ENCODE measurements at regions not wholly inside any gene's neighbourhood (a gene's known extent, or its start where the extent isn't known, plus 50 kb on each side); places are given as distances from the start of the nearest gene placed in this dataset.

DNA sequence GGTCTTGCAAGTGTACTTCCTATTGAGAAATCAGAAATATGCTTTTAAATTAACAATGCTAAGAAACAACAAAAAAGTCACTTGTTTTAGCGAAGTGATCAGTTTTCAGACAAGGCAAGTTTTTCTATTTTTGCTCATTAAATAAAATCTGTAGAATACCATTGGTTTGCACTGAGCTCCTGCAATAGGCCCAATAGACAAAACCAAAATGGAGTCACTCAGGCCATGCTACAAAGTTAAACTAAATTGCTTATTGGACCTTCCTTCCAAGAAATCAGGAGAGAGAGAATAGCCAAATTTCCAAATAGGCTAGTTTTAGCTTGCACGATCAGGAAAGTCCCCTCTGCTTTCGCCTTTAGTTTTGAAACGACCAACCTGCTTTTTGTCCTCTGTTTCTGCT, 73.4 kb upstream of the SLC13A1 start (continued):
- TF ChIP-seq, protein P1, sequence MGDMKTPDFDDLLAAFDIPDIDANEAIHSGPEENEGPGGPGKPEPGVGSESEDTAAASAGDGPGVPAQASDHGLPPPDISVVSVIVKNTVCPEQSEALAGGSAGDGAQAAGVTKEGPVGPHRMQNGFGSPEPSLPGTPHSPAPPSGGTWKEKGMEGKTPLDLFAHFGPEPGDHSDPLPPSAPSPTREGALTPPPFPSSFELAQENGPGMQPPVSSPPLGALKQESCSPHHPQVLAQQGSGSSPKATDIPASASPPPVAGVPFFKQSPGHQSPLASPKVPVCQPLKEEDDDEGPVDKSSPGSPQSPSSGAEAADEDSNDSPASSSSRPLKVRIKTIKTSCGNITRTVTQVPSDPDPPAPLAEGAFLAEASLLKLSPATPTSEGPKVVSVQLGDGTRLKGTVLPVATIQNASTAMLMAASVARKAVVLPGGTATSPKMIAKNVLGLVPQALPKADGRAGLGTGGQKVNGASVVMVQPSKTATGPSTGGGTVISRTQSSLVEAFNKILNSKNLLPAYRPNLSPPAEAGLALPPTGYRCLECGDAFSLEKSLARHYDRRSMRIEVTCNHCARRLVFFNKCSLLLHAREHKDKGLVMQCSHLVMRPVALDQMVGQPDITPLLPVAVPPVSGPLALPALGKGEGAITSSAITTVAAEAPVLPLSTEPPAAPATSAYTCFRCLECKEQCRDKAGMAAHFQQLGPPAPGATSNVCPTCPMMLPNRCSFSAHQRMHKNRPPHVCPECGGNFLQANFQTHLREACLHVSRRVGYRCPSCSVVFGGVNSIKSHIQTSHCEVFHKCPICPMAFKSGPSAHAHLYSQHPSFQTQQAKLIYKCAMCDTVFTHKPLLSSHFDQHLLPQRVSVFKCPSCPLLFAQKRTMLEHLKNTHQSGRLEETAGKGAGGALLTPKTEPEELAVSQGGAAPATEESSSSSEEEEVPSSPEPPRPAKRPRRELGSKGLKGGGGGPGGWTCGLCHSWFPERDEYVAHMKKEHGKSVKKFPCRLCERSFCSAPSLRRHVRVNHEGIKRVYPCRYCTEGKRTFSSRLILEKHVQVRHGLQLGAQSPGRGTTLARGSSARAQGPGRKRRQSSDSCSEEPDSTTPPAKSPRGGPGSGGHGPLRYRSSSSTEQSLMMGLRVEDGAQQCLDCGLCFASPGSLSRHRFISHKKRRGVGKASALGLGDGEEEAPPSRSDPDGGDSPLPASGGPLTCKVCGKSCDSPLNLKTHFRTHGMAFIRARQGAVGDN (IDR thresholded peaks at IDR 0.05) = peak; percentile 68
- TF ChIP-seq GABPA (IDR thresholded peaks at IDR 0.05; ENCODE audit: low read depth) (no peak), CHD2 (IDR thresholded peaks at IDR 0.05; ENCODE audit: borderline replicate concordance, low read depth, low read length) (no peak), WRNIP1 (IDR thresholded peaks at IDR 0.05; ENCODE audit: borderline replicate concordance, low read depth, low read length) (no peak), NFYB (IDR thresholded peaks at IDR 0.05; ENCODE audit: insufficient read depth, low read depth, low read length) (no peak), RAD51 (IDR thresholded peaks at IDR 0.05) (no peak)
- TF ChIP-seq, protein P2, sequence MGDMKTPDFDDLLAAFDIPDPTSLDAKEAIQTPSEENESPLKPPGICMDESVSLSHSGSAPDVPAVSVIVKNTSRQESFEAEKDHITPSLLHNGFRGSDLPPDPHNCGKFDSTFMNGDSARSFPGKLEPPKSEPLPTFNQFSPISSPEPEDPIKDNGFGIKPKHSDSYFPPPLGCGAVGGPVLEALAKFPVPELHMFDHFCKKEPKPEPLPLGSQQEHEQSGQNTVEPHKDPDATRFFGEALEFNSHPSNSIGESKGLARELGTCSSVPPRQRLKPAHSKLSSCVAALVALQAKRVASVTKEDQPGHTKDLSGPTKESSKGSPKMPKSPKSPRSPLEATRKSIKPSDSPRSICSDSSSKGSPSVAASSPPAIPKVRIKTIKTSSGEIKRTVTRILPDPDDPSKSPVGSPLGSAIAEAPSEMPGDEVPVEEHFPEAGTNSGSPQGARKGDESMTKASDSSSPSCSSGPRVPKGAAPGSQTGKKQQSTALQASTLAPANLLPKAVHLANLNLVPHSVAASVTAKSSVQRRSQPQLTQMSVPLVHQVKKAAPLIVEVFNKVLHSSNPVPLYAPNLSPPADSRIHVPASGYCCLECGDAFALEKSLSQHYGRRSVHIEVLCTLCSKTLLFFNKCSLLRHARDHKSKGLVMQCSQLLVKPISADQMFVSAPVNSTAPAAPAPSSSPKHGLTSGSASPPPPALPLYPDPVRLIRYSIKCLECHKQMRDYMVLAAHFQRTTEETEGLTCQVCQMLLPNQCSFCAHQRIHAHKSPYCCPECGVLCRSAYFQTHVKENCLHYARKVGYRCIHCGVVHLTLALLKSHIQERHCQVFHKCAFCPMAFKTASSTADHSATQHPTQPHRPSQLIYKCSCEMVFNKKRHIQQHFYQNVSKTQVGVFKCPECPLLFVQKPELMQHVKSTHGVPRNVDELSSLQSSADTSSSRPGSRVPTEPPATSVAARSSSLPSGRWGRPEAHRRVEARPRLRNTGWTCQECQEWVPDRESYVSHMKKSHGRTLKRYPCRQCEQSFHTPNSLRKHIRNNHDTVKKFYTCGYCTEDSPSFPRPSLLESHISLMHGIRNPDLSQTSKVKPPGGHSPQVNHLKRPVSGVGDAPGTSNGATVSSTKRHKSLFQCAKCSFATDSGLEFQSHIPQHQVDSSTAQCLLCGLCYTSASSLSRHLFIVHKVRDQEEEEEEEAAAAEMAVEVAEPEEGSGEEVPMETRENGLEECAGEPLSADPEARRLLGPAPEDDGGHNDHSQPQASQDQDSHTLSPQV (IDR thresholded peaks at IDR 0.05) = peak; percentile 91; the same call in 1 of the 2 replicates
- TF ChIP-seq, protein P3, sequence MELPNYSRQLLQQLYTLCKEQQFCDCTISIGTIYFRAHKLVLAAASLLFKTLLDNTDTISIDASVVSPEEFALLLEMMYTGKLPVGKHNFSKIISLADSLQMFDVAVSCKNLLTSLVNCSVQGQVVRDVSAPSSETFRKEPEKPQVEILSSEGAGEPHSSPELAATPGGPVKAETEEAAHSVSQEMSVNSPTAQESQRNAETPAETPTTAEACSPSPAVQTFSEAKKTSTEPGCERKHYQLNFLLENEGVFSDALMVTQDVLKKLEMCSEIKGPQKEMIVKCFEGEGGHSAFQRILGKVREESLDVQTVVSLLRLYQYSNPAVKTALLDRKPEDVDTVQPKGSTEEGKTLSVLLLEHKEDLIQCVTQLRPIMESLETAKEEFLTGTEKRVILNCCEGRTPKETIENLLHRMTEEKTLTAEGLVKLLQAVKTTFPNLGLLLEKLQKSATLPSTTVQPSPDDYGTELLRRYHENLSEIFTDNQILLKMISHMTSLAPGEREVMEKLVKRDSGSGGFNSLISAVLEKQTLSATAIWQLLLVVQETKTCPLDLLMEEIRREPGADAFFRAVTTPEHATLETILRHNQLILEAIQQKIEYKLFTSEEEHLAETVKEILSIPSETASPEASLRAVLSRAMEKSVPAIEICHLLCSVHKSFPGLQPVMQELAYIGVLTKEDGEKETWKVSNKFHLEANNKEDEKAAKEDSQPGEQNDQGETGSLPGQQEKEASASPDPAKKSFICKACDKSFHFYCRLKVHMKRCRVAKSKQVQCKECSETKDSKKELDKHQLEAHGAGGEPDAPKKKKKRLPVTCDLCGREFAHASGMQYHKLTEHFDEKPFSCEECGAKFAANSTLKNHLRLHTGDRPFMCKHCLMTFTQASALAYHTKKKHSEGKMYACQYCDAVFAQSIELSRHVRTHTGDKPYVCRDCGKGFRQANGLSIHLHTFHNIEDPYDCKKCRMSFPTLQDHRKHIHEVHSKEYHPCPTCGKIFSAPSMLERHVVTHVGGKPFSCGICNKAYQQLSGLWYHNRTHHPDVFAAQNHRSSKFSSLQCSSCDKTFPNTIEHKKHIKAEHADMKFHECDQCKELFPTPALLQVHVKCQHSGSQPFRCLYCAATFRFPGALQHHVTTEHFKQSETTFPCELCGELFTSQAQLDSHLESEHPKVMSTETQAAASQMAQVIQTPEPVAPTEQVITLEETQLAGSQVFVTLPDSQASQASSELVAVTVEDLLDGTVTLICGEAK (IDR thresholded peaks at IDR 0.05; ENCODE audit: borderline replicate concordance) = no peak
